Activated naive CD8-positive, alpha-beta T cell treated with anti-CD3 and anti-CD28 coated beads, Interleukin-2, amount 10 ng/mL, durations not matched to agents 7 days and 5 days (primary cell): ENCODE measurements at regions not wholly inside any gene's neighbourhood (a gene's known extent, or its start where the extent isn't known, plus 50 kb on each side); places are given as distances from the start of the nearest gene placed in this dataset.
A peak's percentile ranks its signal among the peaks of the same experiment; 100 is the strongest.

Experiments used
- ATAC-seq: fragments of 150-1000 bp; cut with Tn5 transposase; one replicate; pipeline ENCODE4 v1.10.0; 2021; ENCODE audit warnings: low read depth, moderate library complexity
- POLR2A ChIA-PET: fragments of 350-600 bp; sonication (Branson Sonifier 250); formaldehyde crosslinking; loops from one replicate; lab custom pipeline; 2021; ENCODE audit warnings: antibody characterized with exemption; lab: Charles Lee
- DNase-seq: peaks from one replicate; pipeline ENCODE4 v3.0.0; 2021
- H3K27ac Mint-ChIP-seq: one replicate; pipeline ENCODE4 v1.8.0; 2022; ENCODE audit warnings: mild to moderate bottlenecking, mixed read lengths
- H3K27me3 Mint-ChIP-seq: one replicate; pipeline ENCODE4 v1.8.0; 2022; ENCODE audit warnings: mild to moderate bottlenecking, moderate library complexity, mixed read lengths
- H3K36me3 Mint-ChIP-seq: one replicate; pipeline ENCODE4 v1.8.0; 2021; ENCODE audit warnings: mild to moderate bottlenecking, mixed read lengths
- H3K4me1 Mint-ChIP-seq: one replicate; pipeline ENCODE4 v1.8.0; 2021; ENCODE audit warnings: mixed read lengths
- H3K4me3 Mint-ChIP-seq: one replicate; pipeline ENCODE4 v1.8.0; 2022; ENCODE audit warnings: mild to moderate bottlenecking, moderate library complexity, mixed read lengths
- H3K9me3 Mint-ChIP-seq: one replicate; pipeline ENCODE4 v1.8.0; 2021; ENCODE audit warnings: mixed read lengths

DNA sequence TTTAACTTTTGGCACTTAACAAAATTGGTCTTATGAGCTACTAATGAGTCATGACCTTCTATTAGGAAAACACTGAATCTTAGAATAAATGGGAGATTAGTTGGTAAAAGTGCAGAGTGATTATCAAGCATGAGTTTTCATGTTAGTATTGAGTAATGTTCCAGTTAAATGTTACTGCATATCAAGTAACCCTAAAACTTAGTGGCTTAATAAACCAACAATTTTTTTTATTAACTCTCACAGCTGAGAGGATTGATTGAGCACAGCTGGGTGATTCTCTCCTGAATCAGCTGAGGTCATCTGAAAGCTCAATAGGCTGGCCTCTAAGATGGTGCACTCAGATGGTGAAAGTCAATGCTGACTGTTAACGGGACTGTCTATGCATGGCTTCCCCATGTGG lies 248.6 kb downstream of the BCL11B start:
- Mint-ChIP-seq H3K36me3 (peaks cover 12% of the 10 kb centered on the region), H3K4me1 (peaks cover 9% of the 10 kb centered on the region), H3K9me3 (peaks cover 12% of the 10 kb centered on the region), H3K27me3 (no peaks in the 10 kb centered on the region), H3K27ac (no peak overlapping the region), H3K4me3 (no peak overlapping the region)
- DNase-seq (no peak), ATAC-seq (no peak)
- POLR2A ChIA-PET = no interaction called here

DNA sequence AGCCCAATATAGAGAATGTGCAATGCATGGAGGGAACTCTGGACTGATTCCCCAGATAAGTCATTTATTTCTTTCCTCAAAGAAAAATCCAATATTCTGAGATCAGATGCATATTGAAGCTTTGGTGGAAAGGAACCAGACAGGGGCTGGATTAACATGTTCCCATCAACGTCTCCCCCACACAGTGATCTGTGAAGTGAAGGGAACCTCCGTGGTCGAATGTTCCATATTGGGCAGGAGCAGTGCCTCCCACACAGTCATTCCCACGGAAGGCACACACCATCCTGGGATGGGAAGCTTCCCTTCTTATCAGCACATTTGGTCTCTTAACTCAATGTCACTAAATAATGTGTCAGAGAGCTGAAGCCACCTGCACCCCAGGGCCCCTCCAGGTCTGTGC lies 247.1 kb downstream of the BCL11B start:
- H3K27me3 Mint-ChIP-seq = no peaks in the 10 kb centered on the region
- H3K9me3 Mint-ChIP-seq = peaks cover 12% of the 10 kb centered on the region
- peaks cover 12% of the 10 kb centered on the region for H3K36me3 Mint-ChIP-seq
- no peak overlapping the region for H3K4me3 Mint-ChIP-seq
- DNase-seq (peak; percentile 7), ATAC-seq (no peak)
- POLR2A ChIA-PET = no interaction called here
- peaks cover 9% of the 10 kb centered on the region for H3K4me1 Mint-ChIP-seq
- no peak overlapping the region for H3K27ac Mint-ChIP-seq

- Mint-ChIP-seq H3K4me1 (peaks cover 9% of the 10 kb centered on the region), H3K36me3 (peaks cover 12% of the 10 kb centered on the region), H3K27me3 (no peaks in the 10 kb centered on the region), H3K9me3 (peaks cover 12% of the 10 kb centered on the region), H3K27ac (no peak overlapping the region), H3K4me3 (no peak overlapping the region)
- POLR2A ChIA-PET = no interaction called here
- ATAC-seq (no peak), DNase-seq (peak; percentile 9)
Measured at GRCh38 chr14:99025418-99025817, 246.6 kb downstream of the BCL11B start.

DNA sequence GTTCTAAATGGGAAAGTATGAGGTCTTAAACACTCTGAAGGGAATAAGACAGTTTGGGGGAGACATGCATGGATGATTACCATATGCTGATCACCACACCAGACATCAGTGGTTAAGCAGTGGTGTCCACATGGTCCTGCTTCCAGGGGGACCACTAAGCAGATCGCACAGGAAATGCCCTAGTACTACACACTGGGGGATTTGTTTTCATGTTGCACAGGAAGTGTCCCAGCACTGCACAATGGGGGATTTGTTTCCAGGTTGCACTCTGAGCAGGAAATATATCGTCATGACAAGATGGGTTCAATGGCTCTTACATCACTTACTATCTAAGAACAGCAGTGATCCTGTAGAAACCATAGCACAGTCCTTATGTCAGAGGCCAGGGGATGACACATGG lies 245.5 kb downstream of the BCL11B start:
- peaks cover 12% of the 10 kb centered on the region for H3K9me3 Mint-ChIP-seq
- H3K27ac Mint-ChIP-seq = peak overlapping the region; percentile 62
- H3K4me3 Mint-ChIP-seq = no peak overlapping the region
- peaks cover 9% of the 10 kb centered on the region for H3K4me1 Mint-ChIP-seq
- no peaks in the 10 kb centered on the region for H3K27me3 Mint-ChIP-seq
- POLR2A ChIA-PET = no interaction called here
- ATAC-seq (peak; percentile 26), DNase-seq (peak; percentile 13)
- H3K36me3 Mint-ChIP-seq = peaks cover 12% of the 10 kb centered on the region

- POLR2A ChIA-PET = no interaction called here
- H3K27ac Mint-ChIP-seq = no peak overlapping the region
- H3K9me3 Mint-ChIP-seq = peaks cover 18% of the 10 kb centered on the region
- no peaks in the 10 kb centered on the region for H3K27me3 Mint-ChIP-seq
- ATAC-seq = no peak
- peaks cover 11% of the 10 kb centered on the region for H3K36me3 Mint-ChIP-seq
- H3K4me1 Mint-ChIP-seq = peaks cover 5% of the 10 kb centered on the region
- DNase-seq = peak; percentile 2
- no peak overlapping the region for H3K4me3 Mint-ChIP-seq
Measured at GRCh38 chr14:99028041-99028440, 244.0 kb downstream of the BCL11B start.

- ATAC-seq (no peak), DNase-seq (peak; percentile 2)
- POLR2A ChIA-PET = no interaction called here
- peaks cover 5% of the 10 kb centered on the region for H3K4me1 Mint-ChIP-seq
- peaks cover 11% of the 10 kb centered on the region for H3K36me3 Mint-ChIP-seq
- H3K9me3 Mint-ChIP-seq = peaks cover 18% of the 10 kb centered on the region
- H3K4me3 Mint-ChIP-seq = no peak overlapping the region
- no peaks in the 10 kb centered on the region for H3K27me3 Mint-ChIP-seq
- no peak overlapping the region for H3K27ac Mint-ChIP-seq
Measured at GRCh38 chr14:99028521-99028920, 243.5 kb downstream of the BCL11B start.

DNA sequence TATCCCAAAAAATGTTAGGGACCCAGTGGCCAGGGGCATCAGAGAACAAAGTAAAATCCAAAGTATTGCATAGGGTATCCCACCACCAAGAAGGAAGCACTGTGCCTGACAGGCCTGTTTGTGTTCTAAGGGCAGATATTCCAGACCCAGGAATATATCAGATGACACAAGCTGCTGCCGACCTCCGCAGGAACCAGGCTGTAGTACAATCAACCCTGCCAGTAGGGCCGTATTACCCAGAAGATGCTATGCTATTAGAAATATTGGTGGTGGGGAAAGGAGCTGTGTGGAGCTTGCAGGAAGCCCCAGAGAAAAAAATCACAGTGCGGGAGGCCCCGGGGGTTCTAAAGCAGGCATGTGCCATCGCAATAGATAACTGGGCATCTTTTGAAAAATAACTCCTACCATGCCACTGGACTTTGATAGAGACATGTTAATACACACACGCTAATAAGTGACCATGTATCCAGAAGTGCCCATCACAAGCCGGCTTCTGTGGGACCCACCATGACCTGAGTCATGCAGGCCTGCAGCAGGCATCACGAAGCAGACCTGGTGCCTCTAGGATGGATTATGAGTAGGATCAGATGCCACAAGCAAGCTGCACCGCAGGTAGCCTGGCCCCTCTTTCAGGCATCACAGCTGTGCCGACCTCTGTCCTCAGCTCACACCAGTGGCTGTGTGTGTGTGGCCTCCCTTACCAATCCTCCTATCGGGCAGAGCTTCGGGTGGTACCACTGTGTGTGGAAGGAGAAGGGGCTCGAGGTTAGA lies 242.7 kb downstream of the BCL11B start:
- Mint-ChIP-seq H3K4me3 (no peak overlapping the region), H3K4me1 (peaks cover 5% of the 10 kb centered on the region), H3K9me3 (peaks cover 16% of the 10 kb centered on the region), H3K36me3 (peaks cover 11% of the 10 kb centered on the region), H3K27ac (no peak overlapping the region), H3K27me3 (no peaks in the 10 kb centered on the region)
- DNase-seq (peak; percentile 10), ATAC-seq (no peak)
- POLR2A ChIA-PET = no interaction called here

- no peak overlapping the region for H3K27ac Mint-ChIP-seq
- POLR2A ChIA-PET = no interaction called here
Measured at GRCh38 chr14:99029916-99030305, 242.1 kb downstream of the BCL11B start.

DNA sequence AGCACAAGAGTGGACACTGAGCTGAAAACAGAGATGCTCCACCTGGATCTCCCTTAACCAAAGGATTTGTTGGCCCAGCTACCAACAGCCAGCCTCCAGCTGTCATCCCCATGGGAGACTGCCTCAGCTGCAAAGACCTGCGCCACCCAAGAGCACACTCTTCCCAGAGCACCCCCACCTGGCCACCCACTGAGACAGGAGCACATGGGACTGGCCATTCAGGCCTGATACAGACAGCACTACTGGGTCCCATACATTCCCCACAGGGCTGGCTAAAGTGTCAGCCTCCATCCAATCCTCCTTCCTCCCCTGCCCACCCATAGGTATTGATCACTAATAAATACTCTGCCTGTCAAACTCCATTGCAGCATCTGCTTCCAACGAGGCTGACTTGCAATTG lies 241.5 kb downstream of the BCL11B start:
- POLR2A ChIA-PET = interaction anchor here (1.1 kb wide), 1 partner anchor 20 kb away, joined by 3 read pairs; no protein-coding TSS in a partner anchor
- H3K36me3 Mint-ChIP-seq = peaks cover 11% of the 10 kb centered on the region
- H3K27me3 Mint-ChIP-seq = no peaks in the 10 kb centered on the region
- H3K4me1 Mint-ChIP-seq = peaks cover 5% of the 10 kb centered on the region
- peak; percentile 10 for DNase-seq
- peaks cover 16% of the 10 kb centered on the region for H3K9me3 Mint-ChIP-seq
- H3K4me3 Mint-ChIP-seq = no peak overlapping the region
- no peak overlapping the region for H3K27ac Mint-ChIP-seq
- no peak for ATAC-seq

More at GRCh38 chr14:99029916-99030305, 242.1 kb downstream of the BCL11B start:
- Mint-ChIP-seq H3K4me3 (no peak overlapping the region), H3K9me3 (peaks cover 16% of the 10 kb centered on the region), H3K36me3 (peaks cover 11% of the 10 kb centered on the region), H3K4me1 (peaks cover 5% of the 10 kb centered on the region), H3K27me3 (no peaks in the 10 kb centered on the region)
- DNase-seq (peak; percentile 5), ATAC-seq (no peak)

GRCh38 chr14:99032759-99033158 lies 239.2 kb downstream of the BCL11B start:
- ATAC-seq (no peak), DNase-seq (no peak)
- H3K4me1 Mint-ChIP-seq = no peaks in the 10 kb centered on the region
- POLR2A ChIA-PET = no interaction called here
- H3K36me3 Mint-ChIP-seq = no peaks in the 10 kb centered on the region
- peaks cover 6% of the 10 kb centered on the region for H3K9me3 Mint-ChIP-seq
- H3K4me3 Mint-ChIP-seq = no peak overlapping the region
- no peaks in the 10 kb centered on the region for H3K27me3 Mint-ChIP-seq
- no peak overlapping the region for H3K27ac Mint-ChIP-seq

- ATAC-seq = no peak
- H3K27me3 Mint-ChIP-seq = no peaks in the 10 kb centered on the region
- no peaks in the 10 kb centered on the region for H3K36me3 Mint-ChIP-seq
- peak; percentile 17 for DNase-seq
- H3K9me3 Mint-ChIP-seq = peaks cover 6% of the 10 kb centered on the region
- H3K4me3 Mint-ChIP-seq = no peak overlapping the region
- H3K27ac Mint-ChIP-seq = peak overlapping the region; percentile 61
- POLR2A ChIA-PET = no interaction called here
- no peaks in the 10 kb centered on the region for H3K4me1 Mint-ChIP-seq
Measured at GRCh38 chr14:99033951-99034350, 238.0 kb downstream of the BCL11B start.

DNA sequence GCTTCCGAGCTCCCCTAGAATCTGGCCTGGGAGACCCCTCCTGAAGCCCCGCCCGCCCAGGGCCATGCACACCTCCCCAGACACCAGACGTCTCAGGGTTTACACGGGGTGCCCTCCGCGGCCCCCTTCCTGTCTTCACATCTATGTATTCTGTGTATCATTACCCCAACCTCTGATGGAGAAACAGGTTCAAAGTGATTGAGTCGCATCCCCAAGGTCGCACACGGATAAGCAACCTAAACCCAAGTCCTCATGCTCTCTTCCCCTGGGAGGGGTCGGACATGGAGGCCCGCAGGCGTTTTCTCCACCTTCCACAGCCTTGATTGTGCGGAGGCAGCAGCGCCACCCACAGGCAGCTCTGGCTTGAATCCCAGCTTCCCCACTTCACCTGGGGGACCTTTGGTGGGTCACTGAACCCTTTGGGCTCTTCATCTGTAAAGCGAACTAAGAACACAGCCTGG lies 237.3 kb downstream of the BCL11B start:
- DNase-seq (peak; percentile 22), ATAC-seq (no peak)
- H3K27me3 Mint-ChIP-seq = no peaks in the 10 kb centered on the region
- H3K27ac Mint-ChIP-seq = no peak overlapping the region
- no peak overlapping the region for H3K4me3 Mint-ChIP-seq
- no peaks in the 10 kb centered on the region for H3K4me1 Mint-ChIP-seq
- H3K36me3 Mint-ChIP-seq = no peaks in the 10 kb centered on the region
- POLR2A ChIA-PET = no interaction called here
- peaks cover 6% of the 10 kb centered on the region for H3K9me3 Mint-ChIP-seq

DNA sequence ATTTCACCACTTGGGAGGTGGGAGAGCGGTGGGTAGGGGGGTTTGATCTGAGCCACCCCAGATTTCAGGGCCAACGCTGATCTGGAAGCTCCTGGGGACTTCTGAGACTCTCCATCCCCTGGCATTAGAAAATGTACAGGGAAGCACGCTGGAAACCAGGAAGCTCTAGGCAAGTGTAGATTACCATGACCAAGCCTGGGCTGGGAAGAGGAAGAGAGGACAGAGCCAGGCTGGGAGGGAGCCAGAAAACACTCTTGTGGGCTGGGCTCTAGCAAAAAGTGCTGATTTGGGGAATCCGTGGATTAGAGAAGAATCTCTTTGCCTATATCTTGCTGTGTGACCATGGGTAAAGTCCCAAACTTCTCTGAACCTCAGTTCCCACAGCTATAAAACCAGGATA lies 236.7 kb downstream of the BCL11B start:
- Mint-ChIP-seq H3K36me3 (no peaks in the 10 kb centered on the region), H3K4me1 (no peaks in the 10 kb centered on the region), H3K9me3 (peaks cover 6% of the 10 kb centered on the region), H3K27me3 (no peaks in the 10 kb centered on the region), H3K4me3 (no peak overlapping the region), H3K27ac (no peak overlapping the region)
- POLR2A ChIA-PET = no interaction called here
- DNase-seq (no peak), ATAC-seq (no peak)
